GM12865 (cell line): ENCODE measurements at regions not wholly inside any gene's neighbourhood (a gene's known extent, or its start where the extent isn't known, plus 50 kb on each side); places are given as distances from the start of the nearest gene placed in this dataset.

ENCODE experiments used
- DNase-seq: peaks from one replicate; pipeline ENCODE4 v3.0.0; 2010; ENCODE audit warnings: low read depth
- H3K4me3 ChIP-seq: 2 replicates; pipeline ENCODE4 v1.5.1; 2011; ENCODE audit warnings: mild to moderate bottlenecking, low read depth, low read length, control low read depth
- TF ChIP-seq, protein P1 (sequence below): IDR thresholded peaks from 2 replicates; pipeline ENCODE4 v1.5.1; 2011; ENCODE audit warnings: low read length, control low read depth, low read depth, inconsistent platforms; ENCODE audit not compliant: insufficient read depth; ENCODE audit errors: missing control alignments

DNA sequence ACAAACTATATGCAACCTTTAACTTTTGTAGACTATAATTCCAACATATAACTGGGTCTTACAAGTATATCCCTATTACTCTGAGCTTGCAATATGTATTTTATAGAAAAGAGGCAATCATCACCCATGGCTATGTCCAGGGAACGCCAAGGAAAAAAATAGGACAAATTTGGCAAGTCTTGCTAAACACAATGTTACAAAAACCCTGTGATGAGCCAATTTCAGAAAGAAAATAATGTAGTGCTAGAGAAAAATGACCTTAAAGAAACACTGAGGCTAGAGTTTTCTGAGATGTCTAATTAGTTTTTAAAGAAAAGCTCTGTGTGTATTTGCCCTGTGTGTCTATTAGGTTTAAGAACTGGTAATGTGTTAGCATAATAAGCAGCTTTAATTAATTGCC lies 68.0 kb upstream of the FREM2 start:
- TF ChIP-seq, protein P1, sequence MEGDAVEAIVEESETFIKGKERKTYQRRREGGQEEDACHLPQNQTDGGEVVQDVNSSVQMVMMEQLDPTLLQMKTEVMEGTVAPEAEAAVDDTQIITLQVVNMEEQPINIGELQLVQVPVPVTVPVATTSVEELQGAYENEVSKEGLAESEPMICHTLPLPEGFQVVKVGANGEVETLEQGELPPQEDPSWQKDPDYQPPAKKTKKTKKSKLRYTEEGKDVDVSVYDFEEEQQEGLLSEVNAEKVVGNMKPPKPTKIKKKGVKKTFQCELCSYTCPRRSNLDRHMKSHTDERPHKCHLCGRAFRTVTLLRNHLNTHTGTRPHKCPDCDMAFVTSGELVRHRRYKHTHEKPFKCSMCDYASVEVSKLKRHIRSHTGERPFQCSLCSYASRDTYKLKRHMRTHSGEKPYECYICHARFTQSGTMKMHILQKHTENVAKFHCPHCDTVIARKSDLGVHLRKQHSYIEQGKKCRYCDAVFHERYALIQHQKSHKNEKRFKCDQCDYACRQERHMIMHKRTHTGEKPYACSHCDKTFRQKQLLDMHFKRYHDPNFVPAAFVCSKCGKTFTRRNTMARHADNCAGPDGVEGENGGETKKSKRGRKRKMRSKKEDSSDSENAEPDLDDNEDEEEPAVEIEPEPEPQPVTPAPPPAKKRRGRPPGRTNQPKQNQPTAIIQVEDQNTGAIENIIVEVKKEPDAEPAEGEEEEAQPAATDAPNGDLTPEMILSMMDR, result no peak
- no peak overlapping the region for H3K4me3 ChIP-seq
- DNase-seq, result no peak

DNA sequence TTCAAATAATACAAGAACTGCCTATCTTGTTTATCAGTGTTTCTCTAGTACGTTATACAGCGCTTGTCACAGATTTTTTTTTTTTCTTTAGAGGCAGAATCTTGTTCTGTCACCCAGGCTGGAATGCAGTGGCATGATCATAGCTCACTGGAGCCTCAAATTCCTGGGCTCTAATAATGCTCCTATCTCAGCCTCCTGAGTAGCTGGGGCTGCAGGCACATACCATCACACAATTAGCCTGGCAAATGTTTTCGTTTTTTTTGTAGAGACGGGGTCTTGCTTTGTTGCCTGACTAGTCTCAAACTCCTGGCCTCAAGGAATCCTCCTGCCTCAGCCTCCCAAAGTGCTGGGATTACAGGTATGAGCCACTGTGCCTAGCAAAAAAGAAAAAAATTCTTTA lies 66.0 kb upstream of the FREM2 start:
- H3K4me3 ChIP-seq, result no peak overlapping the region
- TF ChIP-seq, protein P1, result no peak
- no peak for DNase-seq

DNA sequence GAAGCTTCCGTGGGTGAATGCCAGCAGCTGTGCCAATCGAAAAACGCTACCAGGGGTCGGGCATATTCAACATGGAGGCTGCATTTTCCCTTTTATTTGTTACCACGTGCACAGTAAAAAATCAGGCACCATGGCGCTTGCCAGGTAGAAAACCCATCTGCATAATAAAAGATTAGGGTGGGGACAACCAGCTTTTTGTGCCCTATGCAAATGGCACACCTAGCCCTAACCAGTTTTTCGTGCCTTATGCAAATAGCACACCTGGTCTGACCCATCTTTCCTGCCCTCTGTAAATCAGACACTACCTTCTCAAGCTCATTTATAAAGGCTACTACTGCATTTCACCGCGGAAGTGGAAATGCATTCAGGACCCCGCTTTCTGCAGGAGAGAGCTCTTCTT lies 62.1 kb upstream of the FREM2 start:
- TF ChIP-seq, protein P1, result no peak
- H3K4me3 ChIP-seq, result no peak overlapping the region
- DNase-seq, result no peak

- TF ChIP-seq, protein P1, result no peak
- DNase-seq, result no peak
- no peak overlapping the region for H3K4me3 ChIP-seq
Measured at GRCh38 chr13:38628554-38628953, 58.3 kb upstream of the FREM2 start.

DNA sequence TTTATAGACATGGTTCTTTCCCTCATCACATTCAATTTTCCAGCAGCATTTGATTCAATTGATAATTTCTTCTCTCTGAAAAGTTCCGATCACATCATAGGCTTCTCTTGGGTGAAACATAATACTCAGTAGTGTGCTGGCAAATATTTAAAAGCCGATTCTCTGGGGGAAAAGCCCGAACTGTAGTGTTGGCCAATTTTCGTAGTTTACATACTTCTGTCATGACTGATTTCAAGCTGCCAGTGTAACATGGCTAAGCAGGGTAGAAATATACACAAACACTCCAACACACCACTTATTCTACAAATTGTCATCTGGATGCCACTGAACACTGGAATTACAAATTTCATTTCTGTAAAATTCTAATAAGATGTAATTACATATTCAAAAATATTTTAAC lies 56.1 kb upstream of the FREM2 start:
- TF ChIP-seq, protein P1, result no peak
- DNase-seq, result no peak
- no peak overlapping the region for H3K4me3 ChIP-seq

DNA sequence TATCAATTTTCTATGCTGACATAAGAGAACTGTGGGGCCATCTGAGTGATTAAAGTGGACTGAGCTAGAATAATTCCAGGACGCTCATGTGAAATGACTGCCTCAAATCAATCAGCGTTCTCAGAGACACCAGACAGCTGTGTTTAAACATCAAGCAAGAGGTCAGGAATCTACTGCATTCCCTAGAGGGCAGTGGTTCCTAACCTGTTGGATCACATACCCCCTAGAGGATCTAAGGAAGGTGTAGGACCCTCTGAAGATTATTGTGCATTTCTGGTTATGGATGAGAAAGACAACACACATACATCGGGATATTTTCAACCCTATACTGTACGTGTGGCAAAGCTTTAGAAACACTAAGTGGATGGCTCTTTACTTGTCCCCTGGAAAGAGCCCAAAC lies 51.8 kb upstream of the FREM2 start:
- TF ChIP-seq, protein P1, result no peak
- no peak for DNase-seq
- H3K4me3 ChIP-seq, result no peak overlapping the region

- TF ChIP-seq, protein P1, result no peak
- H3K4me3 ChIP-seq, result no peak overlapping the region
- DNase-seq, result no peak
Measured at GRCh38 chr13:38636073-38636472, 50.8 kb upstream of the FREM2 start.
